Stimulated activated CD4-positive, alpha-beta T cell treated with anti-CD3 and anti-CD28 coated beads, Interleukin-15, amount 100 ng/mL, for 48 hours (primary cell): ENCODE measurements at regions not wholly inside any gene's neighbourhood (a gene's known extent, or its start where the extent isn't known, plus 50 kb on each side); places are given as distances from the start of the nearest gene placed in this dataset.

ENCODE experiments used
- DNase-seq, 2 donors: peaks; one replicate each; pipeline ENCODE4 v3.0.0-alpha.2; 2020; ENCODE audit warnings: low read depth in 2 of 2

DNA sequence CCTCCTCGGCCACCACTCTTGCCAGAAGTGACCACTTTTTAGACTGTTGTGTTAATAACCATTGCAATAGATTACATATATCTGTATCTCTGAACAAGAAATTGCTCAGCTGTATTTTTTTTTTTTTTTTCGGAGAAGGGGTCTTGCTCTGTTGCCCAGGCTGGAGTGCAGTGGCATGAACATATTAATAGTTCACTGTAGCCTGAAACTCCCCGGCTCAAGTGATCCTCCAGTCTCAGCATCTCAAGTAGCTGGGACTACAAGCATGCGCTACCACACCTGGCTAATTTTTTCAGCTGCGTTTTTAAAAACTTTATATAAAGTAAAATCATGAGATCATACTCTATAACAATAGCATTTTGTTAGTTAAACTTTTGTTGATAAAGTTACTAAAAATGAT is 609.0 kb downstream of the ZNF385D start:
- DNase-seq: no peak

DNA sequence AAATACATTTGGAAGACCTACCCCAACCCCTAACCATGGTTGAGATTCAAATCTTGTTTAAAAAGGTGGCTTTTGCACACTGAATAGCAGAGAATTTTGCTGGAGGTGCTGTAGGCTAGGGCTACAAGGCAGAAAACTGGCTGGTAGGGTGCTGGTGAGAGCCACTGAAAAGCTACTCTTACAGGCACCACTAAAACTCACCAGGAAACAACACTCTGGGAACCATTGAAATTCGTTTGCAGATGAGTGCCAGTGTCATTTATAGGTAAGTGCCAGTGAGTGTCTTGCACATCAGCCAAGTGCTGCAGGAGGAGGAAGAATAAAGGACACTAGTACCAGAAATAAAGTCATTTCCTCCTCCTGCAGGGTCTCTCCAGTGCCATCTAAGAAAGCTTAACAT is 610.2 kb downstream of the ZNF385D start:
- no peak for DNase-seq

DNA sequence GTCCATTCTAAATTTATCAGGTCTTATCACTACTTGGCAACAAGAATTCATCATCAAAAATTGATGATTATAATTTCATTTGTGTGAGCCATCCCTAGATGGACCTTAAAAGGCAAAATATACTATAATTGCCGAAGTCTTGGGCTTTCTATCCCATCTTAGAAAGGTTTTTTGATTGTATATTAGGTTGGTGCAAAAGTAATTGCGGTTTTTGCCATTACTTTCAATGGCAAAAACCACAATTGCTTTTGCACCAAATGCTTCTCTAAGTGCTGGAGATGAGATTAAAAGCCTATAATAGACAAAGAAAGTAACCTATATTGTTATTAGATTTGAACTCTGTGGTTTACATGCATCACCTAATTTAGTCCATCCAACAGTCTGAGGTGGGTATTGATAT is 612.9 kb downstream of the ZNF385D start:
- DNase-seq: no peak

DNA sequence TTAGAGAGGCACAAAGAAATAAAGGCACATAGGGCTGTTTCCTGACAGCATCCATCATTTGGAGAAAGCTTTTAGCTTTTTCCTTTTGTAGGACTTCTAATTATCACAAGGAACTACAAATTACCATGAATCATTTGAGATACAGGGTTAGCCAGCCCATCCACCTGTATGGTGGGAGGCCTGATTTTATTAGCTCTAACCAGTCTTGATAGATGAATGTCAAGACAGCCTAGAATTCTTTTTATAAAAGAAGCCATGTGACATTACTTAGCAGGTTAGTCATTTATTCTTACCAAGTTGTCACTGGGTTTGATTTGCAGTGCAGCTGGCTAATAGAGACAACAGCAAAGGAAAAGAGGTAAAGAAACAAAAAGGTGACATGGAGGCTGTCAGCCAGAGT is 618.1 kb downstream of the ZNF385D start:
- DNase-seq: no peak

DNA sequence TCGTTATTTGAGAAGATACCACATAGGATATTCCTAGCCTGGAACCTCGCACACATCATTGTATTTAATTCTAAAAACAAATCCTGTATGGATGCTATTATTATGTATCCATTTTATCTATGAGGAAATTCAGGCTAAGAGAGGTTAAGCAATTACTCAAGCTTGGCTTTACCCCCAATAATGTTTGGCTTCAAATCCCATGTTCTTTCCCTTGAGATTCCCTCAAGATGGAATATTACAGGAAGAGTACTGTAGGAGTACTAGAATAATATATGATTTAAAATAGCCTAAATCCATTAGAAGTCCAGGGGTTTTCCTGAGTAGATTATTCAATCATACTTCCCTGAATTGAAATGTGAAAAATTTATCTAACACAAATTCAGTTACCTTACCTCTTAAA is 630.2 kb downstream of the ZNF385D start:
- DNase-seq: no peak

GRCh38 chr3:21117370-21117769 is 633.6 kb downstream of the ZNF385D start:
- no peak for DNase-seq

- no peak for DNase-seq
These were observed 642.0 kb downstream of the ZNF385D start for GRCh38 chr3:21109056-21109455.

DNA sequence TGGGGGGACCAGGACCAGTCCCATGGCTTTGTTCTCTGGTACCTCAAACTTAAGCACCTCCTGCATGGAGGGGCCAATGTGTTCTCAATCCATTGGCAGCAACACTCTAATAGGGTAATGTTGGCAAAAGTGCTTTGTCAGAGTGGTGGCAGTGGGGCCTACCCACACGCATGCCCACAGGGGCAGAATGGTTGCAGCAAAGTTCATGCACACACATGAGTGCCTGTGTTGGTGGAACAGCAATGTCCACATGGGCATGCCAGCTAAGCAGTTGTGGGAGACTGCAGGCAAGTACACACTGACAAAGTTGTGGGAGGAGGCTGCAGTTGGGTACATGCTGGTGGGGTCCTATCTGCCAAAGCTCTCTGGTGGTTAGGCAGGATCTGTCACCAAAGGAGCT is 645.2 kb downstream of the ZNF385D start:
- no peak for DNase-seq

DNA sequence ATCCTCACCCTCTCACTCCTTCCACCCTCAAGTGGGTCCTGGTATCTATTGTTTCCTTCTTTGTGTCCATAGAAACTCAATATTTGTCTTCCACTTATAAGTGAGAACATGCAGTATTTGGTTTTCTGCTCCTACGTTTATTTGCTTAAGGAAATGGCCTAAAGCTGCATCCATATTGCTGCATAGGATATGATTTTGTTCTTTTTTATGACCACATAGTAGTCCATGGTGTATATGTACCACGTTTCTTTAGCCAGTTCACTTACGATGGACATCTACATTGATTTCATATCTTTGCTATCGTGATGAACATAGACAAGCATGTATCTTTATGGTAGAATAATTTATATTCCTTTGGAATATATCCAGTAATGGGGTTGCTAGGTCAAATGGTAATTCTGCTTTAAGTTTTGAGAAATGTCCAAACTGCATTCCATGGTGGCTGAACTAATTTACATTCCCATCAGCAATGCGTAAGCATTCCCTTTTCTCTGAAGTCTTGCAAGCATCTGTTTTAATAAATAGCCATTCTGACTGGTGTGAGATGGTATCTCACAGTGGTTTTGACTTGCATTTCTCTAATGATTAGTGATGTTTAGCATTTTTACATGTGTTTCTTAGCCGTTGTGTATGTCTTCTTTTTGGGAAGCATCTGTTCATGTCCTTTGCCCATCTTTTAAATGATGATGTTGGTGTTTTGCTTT is 650.2 kb downstream of the ZNF385D start:
- DNase-seq: no peak

GRCh38 chr3:21094686-21095085 is 656.3 kb downstream of the ZNF385D start:
- DNase-seq: no peak

GRCh38 chr3:21073561-21073960 is 677.4 kb downstream of the ZNF385D start:
- no peak for DNase-seq

DNA sequence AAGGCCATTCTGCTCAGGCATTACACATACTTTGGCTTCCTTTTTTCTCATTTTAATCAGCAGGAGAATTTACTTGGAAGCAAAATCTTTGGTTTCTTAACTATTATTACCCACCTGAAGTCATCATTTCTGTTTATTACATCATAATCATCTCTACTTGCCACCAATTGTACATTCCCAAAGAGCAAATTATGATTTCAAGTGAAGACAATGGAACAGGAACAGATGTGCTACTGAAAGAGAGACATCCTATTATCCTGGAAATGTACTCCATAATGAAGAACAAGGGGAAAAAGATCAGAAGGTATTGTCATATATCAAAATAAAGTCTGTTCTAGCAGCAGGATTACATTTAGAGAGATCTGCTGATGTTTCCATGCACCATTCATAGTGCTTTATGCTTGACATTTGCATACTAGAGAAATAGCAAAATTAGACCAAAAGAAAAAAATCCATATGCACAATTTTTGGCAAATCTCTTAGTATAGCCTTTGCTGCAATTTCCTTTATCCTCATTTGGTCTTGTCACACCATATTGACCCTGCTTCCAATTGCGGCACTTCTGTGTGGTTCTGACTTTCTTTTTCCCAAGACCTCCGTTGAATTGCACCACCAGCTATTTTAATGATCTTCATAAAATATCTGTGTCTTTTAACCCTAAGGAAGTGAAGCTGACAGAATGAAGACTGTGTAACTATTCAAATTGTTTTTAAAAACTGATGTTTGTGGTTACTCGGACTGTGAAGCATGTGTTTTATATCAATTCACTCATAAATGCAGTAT is 683.8 kb downstream of the ZNF385D start:
- DNase-seq: no peak

DNA sequence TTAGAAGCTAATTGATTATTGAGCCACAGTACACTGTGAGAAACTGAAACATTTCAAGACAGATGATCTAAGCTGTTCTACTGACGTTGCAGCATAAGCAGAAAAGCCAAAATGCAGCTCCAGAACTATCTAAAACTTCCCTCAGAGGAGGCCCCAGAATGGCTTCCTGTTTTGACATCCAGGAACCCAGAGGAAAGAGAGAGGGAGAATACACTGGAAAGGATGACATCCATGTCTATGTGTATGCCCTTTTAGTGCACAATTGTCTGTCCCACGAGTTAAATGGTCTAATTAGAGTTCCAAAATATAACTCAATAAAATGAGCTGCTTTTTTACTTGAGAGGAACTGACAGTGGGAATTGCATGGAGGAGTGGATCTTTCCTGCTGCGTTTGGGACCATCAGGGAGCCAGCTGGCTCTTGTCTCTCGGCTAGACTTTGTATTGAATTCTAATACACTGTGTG is 688.1 kb downstream of the ZNF385D start:
- no peak for DNase-seq

GRCh38 chr3:21059404-21059803 is 691.6 kb downstream of the ZNF385D start:
- DNase-seq: no peak

- DNase-seq: no peak
These were observed 694.7 kb downstream of the ZNF385D start for GRCh38 chr3:21056293-21056692.

DNA sequence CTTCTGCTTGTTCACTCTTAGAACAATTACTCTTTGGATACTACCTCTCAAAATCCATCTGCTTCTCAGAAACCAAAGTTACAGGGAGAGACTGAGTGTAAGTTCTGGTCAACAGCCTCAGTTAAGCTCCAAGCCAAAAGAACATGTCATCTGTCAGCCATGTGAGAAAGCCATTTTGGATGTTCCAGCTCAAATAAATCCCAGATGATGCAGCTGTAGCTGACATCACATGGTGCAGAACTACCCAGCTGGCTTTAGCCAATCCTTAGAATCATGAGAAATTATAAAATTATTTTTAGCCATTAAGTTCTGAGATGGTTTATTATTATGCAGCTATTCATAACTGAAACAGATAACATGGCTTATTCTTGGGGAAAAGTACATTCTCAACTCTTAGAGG is 696.0 kb downstream of the ZNF385D start:
- no peak for DNase-seq

DNA sequence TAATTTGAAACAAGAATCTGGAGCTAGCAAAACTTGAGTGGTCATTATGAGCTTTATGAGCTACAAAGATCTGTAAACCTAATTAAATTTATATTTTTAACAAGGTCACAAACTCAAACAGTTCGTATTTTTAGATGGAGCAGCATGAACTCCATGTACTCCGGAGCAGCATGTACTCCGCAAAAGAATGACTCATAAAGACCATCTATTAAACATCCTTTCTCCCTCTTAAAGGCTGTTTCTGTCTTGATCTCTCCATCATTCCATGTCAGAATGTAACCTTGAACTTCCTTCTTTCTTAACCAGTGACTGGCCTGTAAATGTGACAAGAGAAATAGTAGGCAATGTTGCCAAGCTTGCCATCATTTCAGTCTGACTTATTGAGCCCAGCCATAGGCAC is 696.9 kb downstream of the ZNF385D start:
- DNase-seq: no peak

GRCh38 chr3:21049334-21050062 is 701.5 kb downstream of the ZNF385D start:
- DNase-seq: no peak

DNA sequence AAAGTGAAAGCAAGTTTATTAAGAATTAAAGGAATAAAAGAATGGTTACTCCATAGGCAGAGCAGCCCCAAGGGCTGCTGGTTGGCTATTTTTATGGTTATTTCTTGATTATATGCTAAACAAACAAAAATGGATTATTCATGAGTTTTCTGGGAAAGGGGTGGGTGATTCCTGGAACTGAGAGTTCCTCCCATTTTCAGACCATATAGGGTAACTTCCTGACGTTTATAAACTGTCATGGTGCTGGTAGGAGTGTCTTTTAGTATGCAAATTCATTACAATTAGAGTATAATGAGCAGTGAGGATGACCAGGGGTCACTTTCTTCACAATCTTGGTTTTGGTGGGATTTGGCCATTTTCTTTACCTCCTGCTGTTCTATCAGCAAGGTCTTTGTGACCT is 707.9 kb downstream of the ZNF385D start:
- no peak for DNase-seq

- no peak for DNase-seq
These were observed 708.8 kb downstream of the ZNF385D start for GRCh38 chr3:21042184-21042583.

DNA sequence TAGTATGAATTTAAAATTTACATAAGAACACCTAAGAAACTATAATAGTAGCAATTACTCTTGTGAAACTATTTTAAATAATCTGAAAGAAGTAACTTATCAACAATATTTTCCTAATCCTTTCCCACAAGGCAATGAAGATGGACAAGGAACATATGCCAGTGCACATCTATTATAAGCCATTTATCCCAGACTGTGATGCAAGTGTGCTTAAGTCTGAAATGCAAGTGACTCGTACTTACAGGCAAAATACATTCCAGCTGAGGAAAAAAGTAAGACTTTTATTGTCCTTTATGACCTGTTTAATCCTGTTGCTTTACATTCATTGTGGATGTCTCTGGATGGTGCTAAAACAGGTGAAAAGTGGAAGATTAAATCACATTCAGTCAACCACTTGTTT is 709.4 kb downstream of the ZNF385D start:
- DNase-seq: no peak

GRCh38 chr3:21036888-21037287 is 714.1 kb downstream of the ZNF385D start:
- no peak for DNase-seq

DNA sequence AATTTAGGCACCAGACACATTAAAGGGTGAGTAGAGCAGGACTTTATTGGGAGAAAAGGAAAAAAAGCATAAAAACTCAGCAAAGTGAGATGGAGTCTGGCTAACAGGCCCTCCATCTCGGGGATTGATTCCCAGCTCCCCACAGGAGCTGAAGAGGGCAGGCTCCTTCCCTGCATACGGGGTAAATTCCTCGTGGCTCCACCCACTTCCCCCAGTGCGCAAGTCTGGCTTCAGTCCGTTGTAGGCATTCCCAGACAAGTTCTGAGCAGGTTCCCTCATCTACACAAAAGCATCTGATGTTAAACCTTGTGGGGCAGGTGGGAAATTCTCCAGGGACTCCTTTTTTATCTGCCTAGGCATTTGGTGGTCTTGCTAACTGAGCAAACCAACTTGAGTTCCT is 722.6 kb downstream of the ZNF385D start:
- no peak for DNase-seq
